ENCODE measurements at regions not wholly inside any gene's neighbourhood (a gene's known extent, or its start where the extent isn't known, plus 50 kb on each side); places are given as distances from the start of the nearest gene placed in this dataset.
"Not testable (repeated sequence)": the region's sequence is repeated elsewhere in the genome, so short reads cannot be mapped to it uniquely, and the experiment has no call there.

- intact Hi-C loops (cut with micrococcal nuclease): no loop called here
Measured at GRCh38 chrX:147468600-147468999, 443.1 kb upstream of the FMR1 start.

- intact Hi-C loops (cut with micrococcal nuclease): loop anchor here (1.0 to 10.0 kb wide), 2 partner anchors 328 to 359 kb away; no protein-coding TSS in a partner anchor
Measured at GRCh38 chrX:147476008-147476407, 435.7 kb upstream of the FMR1 start.

GRCh38 chrX:147478899-147479298 lies 432.8 kb upstream of the FMR1 start:
- intact Hi-C loops (cut with micrococcal nuclease): loop anchor here (10.0 kb wide), 1 partner anchor 356 kb away; no protein-coding TSS in a partner anchor

GRCh38 chrX:147485207-147485606 lies 426.5 kb upstream of the FMR1 start:
- intact Hi-C loops (cut with micrococcal nuclease): no loop called here

GRCh38 chrX:147494365-147494764 lies 417.4 kb upstream of the FMR1 start:
- intact Hi-C loops (cut with micrococcal nuclease): no loop called here

- intact Hi-C loops (cut with micrococcal nuclease): no loop called here
Measured at GRCh38 chrX:147498796-147499195, 412.9 kb upstream of the FMR1 start.

GRCh38 chrX:147522981-147523380 lies 388.7 kb upstream of the FMR1 start:
- intact Hi-C loops (cut with micrococcal nuclease): no loop called here

GRCh38 chrX:147533426-147533825 lies 378.3 kb upstream of the FMR1 start:
- intact Hi-C loops (cut with micrococcal nuclease): no loop called here

GRCh38 chrX:147537172-147537571 lies 374.5 kb upstream of the FMR1 start:
- intact Hi-C loops (cut with micrococcal nuclease): no loop called here

- intact Hi-C loops (cut with micrococcal nuclease): not testable (repeated sequence)
Measured at GRCh38 chrX:147548023-147548422, 363.7 kb upstream of the FMR1 start.

GRCh38 chrX:147550217-147550616 lies 361.5 kb upstream of the FMR1 start:
- intact Hi-C loops (cut with micrococcal nuclease): no loop called here

- intact Hi-C loops (cut with micrococcal nuclease): no loop called here
Measured at GRCh38 chrX:147559191-147559590, 352.5 kb upstream of the FMR1 start.

GRCh38 chrX:147565237-147565636 lies 346.5 kb upstream of the FMR1 start:
- intact Hi-C loops (cut with micrococcal nuclease): no loop called here

- intact Hi-C loops (cut with micrococcal nuclease): no loop called here
Measured at GRCh38 chrX:147570483-147570882, 341.2 kb upstream of the FMR1 start.

- intact Hi-C loops (cut with micrococcal nuclease): no loop called here
Measured at GRCh38 chrX:147573266-147573665, 338.5 kb upstream of the FMR1 start.

GRCh38 chrX:147602176-147602696 lies 309.5 kb upstream of the FMR1 start:
- intact Hi-C loops (cut with micrococcal nuclease): no loop called here

GRCh38 chrX:147626605-147627004 lies 285.1 kb upstream of the FMR1 start:
- intact Hi-C loops (cut with micrococcal nuclease): no loop called here

- intact Hi-C loops (cut with micrococcal nuclease): no loop called here
Measured at GRCh38 chrX:147635186-147635585, 276.5 kb upstream of the FMR1 start.

- intact Hi-C loops (cut with micrococcal nuclease): no loop called here
Measured at GRCh38 chrX:147637190-147637589, 274.5 kb upstream of the FMR1 start.

- intact Hi-C loops (cut with micrococcal nuclease): no loop called here
Measured at GRCh38 chrX:147646949-147647723, 264.6 kb upstream of the FMR1 start.

GRCh38 chrX:147675819-147676218 lies 235.9 kb upstream of the FMR1 start:
- intact Hi-C loops (cut with micrococcal nuclease): no loop called here

- intact Hi-C loops (cut with micrococcal nuclease): no loop called here
Measured at GRCh38 chrX:147679356-147680005, 232.2 kb upstream of the FMR1 start.

- intact Hi-C loops (cut with micrococcal nuclease): no loop called here
Measured at GRCh38 chrX:147680251-147680650, 231.5 kb upstream of the FMR1 start.

All from T-helper 2 cell treated with Interferon-gamma antibody and Interleukin-4, amounts not matched to agents 100 ng/mL and 5 ng/mL, for 36 hours (primary cell).